ENCODE measurements at regions not wholly inside any gene's neighbourhood (a gene's known extent, or its start where the extent isn't known, plus 50 kb on each side); places are given as distances from the start of the nearest gene placed in this dataset.

- Mint-ChIP-seq H3K27ac (no peak overlapping the region), H3K27me3 (ENCODE audit: insufficient read depth, low read depth) (peaks cover 3% of the 10 kb centered on the region), H3K36me3 (peaks cover 3% of the 10 kb centered on the region), H3K4me1 (peaks cover 16% of the 10 kb centered on the region), H3K9me3 (peaks cover 18% of the 10 kb centered on the region), H3K4me3 (no peak overlapping the region)
- H3K4me2 ChIP-seq, result no peak overlapping the region
- no peak overlapping the region for H3K9ac ChIP-seq
- H2AFZ ChIP-seq (replicated peaks), result no peak overlapping the region
- no peaks in the 10 kb centered on the region for H3K36me3 ChIP-seq
- no peak overlapping the region for H3K27ac ChIP-seq
- H3K4me3 ChIP-seq, result no peak overlapping the region
- no peaks in the 10 kb centered on the region for H3K9me3 ChIP-seq (ENCODE audit: low read depth)
- TF ChIP-seq CTCF (IDR thresholded peaks at IDR 0.05), result no peak
- TF ChIP-seq EZH2 (IDR thresholded peaks at IDR 0.05), result no peak
- TF ChIP-seq EZH2phosphoT487 (IDR thresholded peaks at IDR 0.05), result no peak
- no peaks in the 10 kb centered on the region for H4K20me1 ChIP-seq (ENCODE audit: low read depth)
- no peaks in the 10 kb centered on the region for H3K27me3 ChIP-seq
- peaks cover 8% of the 10 kb centered on the region for H3K4me1 ChIP-seq
- peaks cover 6% of the 10 kb centered on the region for H3F3A ChIP-seq (ENCODE audit: low read depth)
- no peaks in the 10 kb centered on the region for H3K79me2 ChIP-seq (ENCODE audit: low read depth)
- no peak for DNase-seq (ENCODE audit: low spot score)
Observed at GRCh38 chr12:124205405-124205804, 89.5 kb upstream of the RFLNA start.

- no peak for TF ChIP-seq EZH2 (IDR thresholded peaks at IDR 0.05)
- H3K4me3 ChIP-seq, result no peak overlapping the region
- H3K27me3 Mint-ChIP-seq (ENCODE audit: insufficient read depth, low read depth), result no peaks in the 10 kb centered on the region
- no peak for DNase-seq (ENCODE audit: low spot score)
- H3K9me3 ChIP-seq (ENCODE audit: low read depth), result no peaks in the 10 kb centered on the region
- H3F3A ChIP-seq (ENCODE audit: low read depth), result peaks cover 6% of the 10 kb centered on the region
- peak overlapping the region; percentile 35 for H3K4me2 ChIP-seq
- no peak overlapping the region for H3K27ac ChIP-seq
- peaks cover 23% of the 10 kb centered on the region for H3K4me1 Mint-ChIP-seq
- H3K9me3 Mint-ChIP-seq, result peaks cover 27% of the 10 kb centered on the region
- H3K27ac Mint-ChIP-seq, result no peak overlapping the region
- peaks cover 3% of the 10 kb centered on the region for H3K36me3 Mint-ChIP-seq
- H4K20me1 ChIP-seq (ENCODE audit: low read depth), result no peaks in the 10 kb centered on the region
- H3K27me3 ChIP-seq, result no peaks in the 10 kb centered on the region
- H3K4me3 Mint-ChIP-seq, result no peak overlapping the region
- no peaks in the 10 kb centered on the region for H3K79me2 ChIP-seq (ENCODE audit: low read depth)
- H3K9ac ChIP-seq, result no peak overlapping the region
- H2AFZ ChIP-seq (replicated peaks), result no peak overlapping the region
- peaks cover 8% of the 10 kb centered on the region for H3K4me1 ChIP-seq
- H3K36me3 ChIP-seq, result no peaks in the 10 kb centered on the region
Observed at GRCh38 chr12:124207049-124207448, 87.8 kb upstream of the RFLNA start.

- H3K9me3 ChIP-seq (ENCODE audit: low read depth), result no peaks in the 10 kb centered on the region
- no peaks in the 10 kb centered on the region for H3K79me2 ChIP-seq (ENCODE audit: low read depth)
- H3K4me3 Mint-ChIP-seq, result no peak overlapping the region
- H3K9me3 Mint-ChIP-seq, result peaks cover 27% of the 10 kb centered on the region
- H3K27me3 ChIP-seq, result no peaks in the 10 kb centered on the region
- peaks cover 23% of the 10 kb centered on the region for H3K4me1 Mint-ChIP-seq
- H2AFZ ChIP-seq (replicated peaks), result no peak overlapping the region
- H3K27me3 Mint-ChIP-seq (ENCODE audit: insufficient read depth, low read depth), result no peaks in the 10 kb centered on the region
- TF ChIP-seq EZH2 (IDR thresholded peaks at IDR 0.05), result no peak
- no peak for TF ChIP-seq CTCF (IDR thresholded peaks at IDR 0.05)
- TF ChIP-seq EZH2phosphoT487 (IDR thresholded peaks at IDR 0.05), result no peak
- no peak overlapping the region for H3K9ac ChIP-seq
- peaks cover 6% of the 10 kb centered on the region for H3F3A ChIP-seq (ENCODE audit: low read depth)
- no peak overlapping the region for H3K27ac ChIP-seq
- H3K36me3 Mint-ChIP-seq, result peaks cover 3% of the 10 kb centered on the region
- no peaks in the 10 kb centered on the region for H4K20me1 ChIP-seq (ENCODE audit: low read depth)
- DNase-seq (ENCODE audit: low spot score), result no peak
- H3K4me2 ChIP-seq, result peak overlapping the region; percentile 35
- no peaks in the 10 kb centered on the region for H3K36me3 ChIP-seq
- peak overlapping the region; percentile 90 for H3K27ac Mint-ChIP-seq
- peaks cover 8% of the 10 kb centered on the region for H3K4me1 ChIP-seq
- H3K4me3 ChIP-seq, result no peak overlapping the region
Observed at GRCh38 chr12:124207617-124208016, 87.3 kb upstream of the RFLNA start.

- Histone ChIP-seq H4K20me1 (ENCODE audit: low read depth) (no peaks in the 10 kb centered on the region), H3K79me2 (ENCODE audit: low read depth) (no peaks in the 10 kb centered on the region), H3K27me3 (no peaks in the 10 kb centered on the region), H2AFZ (replicated peaks) (no peak overlapping the region), H3K9me3 (ENCODE audit: low read depth) (no peaks in the 10 kb centered on the region), H3K4me2 (no peak overlapping the region), H3F3A (ENCODE audit: low read depth) (peaks cover 9% of the 10 kb centered on the region), H3K36me3 (no peaks in the 10 kb centered on the region), H3K4me1 (peaks cover 10% of the 10 kb centered on the region), H3K27ac (no peak overlapping the region), H3K4me3 (no peak overlapping the region), H3K9ac (no peak overlapping the region)
- Mint-ChIP-seq H3K4me3 (no peak overlapping the region), H3K36me3 (peaks cover 3% of the 10 kb centered on the region), H3K9me3 (peaks cover 33% of the 10 kb centered on the region), H3K27me3 (ENCODE audit: insufficient read depth, low read depth) (no peaks in the 10 kb centered on the region), H3K4me1 (peaks cover 29% of the 10 kb centered on the region), H3K27ac (peak overlapping the region; percentile 90)
- no peak for TF ChIP-seq CTCF (IDR thresholded peaks at IDR 0.05)
- TF ChIP-seq EZH2phosphoT487 (IDR thresholded peaks at IDR 0.05), result no peak
- no peak for TF ChIP-seq EZH2 (IDR thresholded peaks at IDR 0.05)
- no peak for DNase-seq (ENCODE audit: low spot score)
Observed at GRCh38 chr12:124208489-124208888, 86.4 kb upstream of the RFLNA start.

Measured in neural progenitor cell (in vitro differentiated cells).